ENCODE measurements at regions not wholly inside any gene's neighbourhood (a gene's known extent, or its start where the extent isn't known, plus 50 kb on each side); places are given as distances from the start of the nearest gene placed in this dataset.

- no peak for TF ChIP-seq CTCF (conservative IDR thresholded peaks at IDR 0.05 in 1 of 2, IDR thresholded peaks at IDR 0.05 in 1 of 2; ENCODE audit: extremely low read depth in 1 of 2, insufficient read depth in 1 of 2, low read depth in 1 of 2, low read length in 2 of 2)
- no peak for TF ChIP-seq EZH2 (IDR thresholded peaks at IDR 0.05; ENCODE audit: borderline replicate concordance, low read length)
Measured at GRCh38 chr6:166087246-166087645, 80.4 kb downstream of the TBXT start.

Measured in mammary epithelial cell (primary cell).